Suprapubic skin (tissue), 4 donors: ENCODE measurements at regions not wholly inside any gene's neighbourhood (a gene's known extent, or its start where the extent isn't known, plus 50 kb on each side); places are given as distances from the start of the nearest gene placed in this dataset.

Experiments used
- CTCF ChIP-seq, 2 donors: fragments of 200-600 bp in 1 of 2; fragments of 450-650 bp in 1 of 2; sonication (generic) in 1 of 2; IDR thresholded peaks; one replicate each; pipeline ENCODE4 v1.5.1; 2016 to 2019; ENCODE audit warnings: antibody characterized with exemption in 2 of 2, mild to moderate bottlenecking in 1 of 2, moderate library complexity in 1 of 2
- EP300 ChIP-seq: sonication (generic); formaldehyde crosslinking; IDR thresholded peaks from one replicate; pipeline ENCODE4 v1.6.1; 2017; ENCODE audit warnings: antibody characterized with exemption
- POLR2A ChIP-seq, 2 donors: fragments of 450-650 bp; IDR thresholded peaks; one replicate each; pipeline ENCODE4 v1.6.1; 2017; ENCODE audit warnings: antibody characterized with exemption in 2 of 2, mild to moderate bottlenecking in 2 of 2, moderate library complexity in 2 of 2
- POLR2AphosphoS5 ChIP-seq, 3 donors: sonication (generic); formaldehyde crosslinking; IDR thresholded peaks; one replicate each; pipeline ENCODE4 v1.6.1; 2017; ENCODE audit warnings: antibody characterized with exemption in 3 of 3

DNA sequence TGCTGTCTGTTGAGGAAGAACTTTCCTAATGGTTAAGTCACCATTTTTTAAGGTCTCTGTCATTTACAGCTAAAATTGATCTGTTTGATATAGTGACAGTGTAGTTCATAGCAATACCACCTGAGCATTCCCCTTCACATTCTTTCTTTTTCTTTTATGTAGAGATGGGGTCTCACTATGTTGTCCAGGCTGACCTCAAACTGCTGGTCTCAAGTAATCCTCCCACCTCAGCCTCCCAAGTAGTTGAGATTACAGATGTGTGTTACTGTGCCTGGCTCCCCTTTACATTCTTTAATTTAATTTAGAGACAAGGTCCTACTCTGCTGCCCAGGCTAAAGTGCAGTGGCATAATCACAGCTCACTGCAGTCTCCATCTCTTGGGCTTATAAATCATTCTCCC is 72.7 kb upstream of the ACVR1 start:
- TF ChIP-seq POLR2A (IDR thresholded peaks at IDR 0.05) (no peak), CTCF (IDR thresholded peaks at IDR 0.05) (no peak), POLR2AphosphoS5 (IDR thresholded peaks at IDR 0.05) (no peak), EP300 (no peak)
